ENCODE measurements at regions not wholly inside any gene's neighbourhood (a gene's known extent, or its start where the extent isn't known, plus 50 kb on each side); places are given as distances from the start of the nearest gene placed in this dataset.
A peak's percentile ranks its signal among the peaks of the same experiment; 100 is the strongest.

GRCh38 chr9:88747768-88748167, 212.8 kb downstream of the NXNL2 start:
- Mint-ChIP-seq H3K9me3 (peaks cover 0 to 7% (median 4%) of the 10 kb centered on the region in 7 donors), H3K4me1 (no peaks in the 10 kb centered on the region), H3K27me3 (ENCODE audit: low read depth in 3 of 3) (peaks cover 2 to 11% (median 6%) of the 10 kb centered on the region in 3 donors), H3K4me3 (no peak overlapping the region), H3K36me3 (no peaks in the 10 kb centered on the region), H3K27ac (no peak overlapping the region)
- intact Hi-C loops (cut with micrococcal nuclease): no loop called here
- H3K9ac ChIP-seq (ENCODE audit: insufficient read depth, low read length, poor library complexity, severe bottlenecking): no peak overlapping the region
- no peaks in the 10 kb centered on the region for H3K27me3 ChIP-seq (ENCODE audit: control insufficient read depth in 2 of 2, insufficient read depth in 2 of 2, low read length in 2 of 2)
- no peaks in the 10 kb centered on the region for H4K20me1 ChIP-seq (ENCODE audit: insufficient read depth, low read length)
- no peak overlapping the region for H3K4me3 ChIP-seq (replicated peaks in 1 of 3; ENCODE audit: low read depth in 2 of 3, low read length in 3 of 3)
- H3K9me3 ChIP-seq (replicated peaks in 1 of 2; ENCODE audit: control insufficient read depth in 1 of 2, insufficient read depth in 1 of 2, low read length in 2 of 2): peaks cover 0 to 7% of the 10 kb centered on the region in 2 donors
- no CpG with 5 or more reads among the region's 5 CpGs for WGBS (ENCODE audit: insufficient coverage)
- H2AFZ ChIP-seq (ENCODE audit: insufficient read depth, low read depth, low read length, poor library complexity, severe bottlenecking): no peak overlapping the region
- TF ChIP-seq CTCF (IDR thresholded peaks at IDR 0.05): no peak
- DNase-seq: peak in 2 of 3 donors; percentile 4 to 14
- H3K79me2 ChIP-seq (ENCODE audit: insufficient read depth, low read length): no peaks in the 10 kb centered on the region
- no peak overlapping the region for H3K27ac ChIP-seq (ENCODE audit: low read depth in 1 of 2, low read length in 2 of 2)
- H3K4me2 ChIP-seq (replicated peaks; ENCODE audit: extremely low read depth, low read length, poor library complexity, severe bottlenecking): no peak overlapping the region
- H3K36me3 ChIP-seq (replicated peaks in 1 of 2; ENCODE audit: control insufficient read depth in 1 of 2, insufficient read depth in 2 of 2, low read length in 2 of 2): no peaks in the 10 kb centered on the region
- no peaks in the 10 kb centered on the region for H3K4me1 ChIP-seq (ENCODE audit: control insufficient read depth in 1 of 2, insufficient read depth in 2 of 2, low read length in 2 of 2)

DNA sequence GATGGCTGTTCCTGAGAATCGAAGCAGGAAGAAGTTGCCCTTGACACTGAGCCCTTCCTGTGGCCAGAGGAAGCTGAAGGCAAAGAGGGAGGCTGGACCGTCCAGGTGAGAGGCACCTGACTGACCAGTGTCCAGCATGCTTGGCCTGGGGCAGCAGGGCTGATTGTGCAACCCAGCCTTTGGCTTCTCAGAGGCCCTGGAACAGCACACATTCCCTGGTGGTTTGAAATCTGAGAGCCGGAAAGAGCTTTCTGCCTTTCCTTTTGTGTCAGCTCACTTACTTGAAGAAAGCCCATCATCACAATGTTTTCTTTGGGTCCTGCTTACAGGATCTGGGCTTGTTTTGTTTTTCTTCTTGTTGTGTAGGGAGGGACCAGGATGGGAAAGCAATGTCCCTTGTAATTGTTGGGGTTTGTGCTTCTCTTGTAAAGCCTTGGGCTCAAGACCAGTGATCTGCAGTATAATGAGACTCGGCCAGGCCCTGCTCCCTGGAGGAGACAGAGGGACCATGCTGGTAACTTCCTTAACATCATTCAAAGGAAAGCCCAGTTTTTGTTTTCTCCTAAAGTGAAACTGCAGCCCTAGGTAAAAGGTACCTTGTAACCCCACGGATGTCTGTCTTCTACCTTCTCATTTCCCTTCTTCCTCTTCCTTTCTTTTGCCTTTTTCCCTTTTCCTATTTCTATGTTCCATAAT, 213.7 kb downstream of the NXNL2 start:
- H3K27ac Mint-ChIP-seq: no peak overlapping the region
- H3K4me3 ChIP-seq (replicated peaks in 1 of 3; ENCODE audit: low read depth in 2 of 3, low read length in 3 of 3): no peak overlapping the region
- H3K4me1 ChIP-seq (ENCODE audit: control insufficient read depth in 1 of 2, insufficient read depth in 2 of 2, low read length in 2 of 2): no peaks in the 10 kb centered on the region
- H3K9me3 Mint-ChIP-seq: peaks cover 0 to 7% (median 4%) of the 10 kb centered on the region in 7 donors
- peaks cover 0 to 15% (median 3%) of the 10 kb centered on the region in 3 donors for H3K27me3 Mint-ChIP-seq (ENCODE audit: low read depth in 3 of 3)
- H3K79me2 ChIP-seq (ENCODE audit: insufficient read depth, low read length): no peaks in the 10 kb centered on the region
- no peak for TF ChIP-seq CTCF (IDR thresholded peaks at IDR 0.05)
- no peaks in the 10 kb centered on the region for H3K27me3 ChIP-seq (ENCODE audit: control insufficient read depth in 2 of 2, insufficient read depth in 2 of 2, low read length in 2 of 2)
- peaks cover 0 to 7% of the 10 kb centered on the region in 2 donors for H3K9me3 ChIP-seq (replicated peaks in 1 of 2; ENCODE audit: control insufficient read depth in 1 of 2, insufficient read depth in 1 of 2, low read length in 2 of 2)
- no peaks in the 10 kb centered on the region for H3K4me1 Mint-ChIP-seq
- DNase-seq: no peak
- no peak overlapping the region for H2AFZ ChIP-seq (ENCODE audit: insufficient read depth, low read depth, low read length, poor library complexity, severe bottlenecking)
- no peak overlapping the region for H3K27ac ChIP-seq (ENCODE audit: low read depth in 1 of 2, low read length in 2 of 2)
- H3K4me3 Mint-ChIP-seq: no peak overlapping the region
- no peak overlapping the region for H3K4me2 ChIP-seq (replicated peaks; ENCODE audit: extremely low read depth, low read length, poor library complexity, severe bottlenecking)
- no peak overlapping the region for H3K9ac ChIP-seq (ENCODE audit: insufficient read depth, low read length, poor library complexity, severe bottlenecking)
- intact Hi-C loops (cut with micrococcal nuclease): no loop called here
- no peaks in the 10 kb centered on the region for H3K36me3 Mint-ChIP-seq
- H3K36me3 ChIP-seq (replicated peaks in 1 of 2; ENCODE audit: control insufficient read depth in 1 of 2, insufficient read depth in 2 of 2, low read length in 2 of 2): no peaks in the 10 kb centered on the region
- no peaks in the 10 kb centered on the region for H4K20me1 ChIP-seq (ENCODE audit: insufficient read depth, low read length)
- WGBS (ENCODE audit: insufficient coverage): 97% methylated on average over 5 of the region's 5 CpGs

Measured in CD14-positive monocyte (primary cell).